ENCODE measurements at regions not wholly inside any gene's neighbourhood (a gene's known extent, or its start where the extent isn't known, plus 50 kb on each side); places are given as distances from the start of the nearest gene placed in this dataset.

DNA sequence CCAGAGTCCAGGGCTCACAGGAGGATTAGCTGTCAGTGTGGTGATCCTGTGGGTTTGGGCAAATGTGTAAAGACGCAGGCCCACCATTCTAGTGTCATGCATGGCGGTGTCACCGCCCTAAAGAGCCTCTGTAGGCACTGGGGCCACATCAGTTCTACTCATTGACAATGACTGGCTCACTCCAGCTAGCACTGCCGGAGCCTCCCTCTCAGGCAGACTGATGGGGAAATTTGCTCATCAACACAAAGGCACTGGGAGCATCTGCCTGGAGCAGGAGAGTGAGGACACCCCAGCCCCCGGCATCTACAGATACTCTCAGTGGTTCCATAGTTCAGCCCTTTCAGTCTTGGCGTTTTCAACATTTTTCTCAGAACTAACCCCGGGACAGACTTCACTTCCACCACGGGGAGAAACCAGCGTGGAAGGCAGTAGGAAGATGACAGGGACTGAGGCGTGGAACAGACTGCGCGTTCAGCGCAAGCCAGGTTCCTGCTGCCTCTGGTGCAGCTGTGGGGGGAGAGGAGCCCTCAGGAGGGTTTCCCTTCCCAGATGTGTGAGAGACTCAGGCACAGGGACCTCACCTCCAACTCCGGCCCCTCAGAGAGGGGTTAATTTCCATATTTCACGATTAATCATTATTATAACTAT lies 256.6 kb downstream of the RBFOX3 start:
- Histone ChIP-seq H3K27me3 (ENCODE audit: low read length) (no peaks in the 10 kb centered on the region), H3K9ac (ENCODE audit: low read length) (no peak overlapping the region), H3K4me3 (ENCODE audit: insufficient read depth, low read length, poor library complexity, severe bottlenecking) (no peak overlapping the region), H3K36me3 (ENCODE audit: low read length) (no peaks in the 10 kb centered on the region), H3K9me3 (ENCODE audit: insufficient read depth, low read length) (no peaks in the 10 kb centered on the region), H3F3A (ENCODE audit: insufficient read depth) (no peaks in the 10 kb centered on the region), H4K20me1 (ENCODE audit: low read depth, low read length) (no peaks in the 10 kb centered on the region), H2AFZ (ENCODE audit: low read depth, low read length, severe bottlenecking) (no peak overlapping the region), H3K4me2 (ENCODE audit: low read depth, low read length, poor library complexity, severe bottlenecking) (no peak overlapping the region), H3K9me2 (replicated peaks; ENCODE audit: insufficient read depth, low read length) (no peaks in the 10 kb centered on the region), H3K27ac (ENCODE audit: low read depth, low read length) (no peak overlapping the region), H3K79me2 (ENCODE audit: insufficient read depth, low read length) (no peaks in the 10 kb centered on the region)
- TF ChIP-seq, protein P1, sequence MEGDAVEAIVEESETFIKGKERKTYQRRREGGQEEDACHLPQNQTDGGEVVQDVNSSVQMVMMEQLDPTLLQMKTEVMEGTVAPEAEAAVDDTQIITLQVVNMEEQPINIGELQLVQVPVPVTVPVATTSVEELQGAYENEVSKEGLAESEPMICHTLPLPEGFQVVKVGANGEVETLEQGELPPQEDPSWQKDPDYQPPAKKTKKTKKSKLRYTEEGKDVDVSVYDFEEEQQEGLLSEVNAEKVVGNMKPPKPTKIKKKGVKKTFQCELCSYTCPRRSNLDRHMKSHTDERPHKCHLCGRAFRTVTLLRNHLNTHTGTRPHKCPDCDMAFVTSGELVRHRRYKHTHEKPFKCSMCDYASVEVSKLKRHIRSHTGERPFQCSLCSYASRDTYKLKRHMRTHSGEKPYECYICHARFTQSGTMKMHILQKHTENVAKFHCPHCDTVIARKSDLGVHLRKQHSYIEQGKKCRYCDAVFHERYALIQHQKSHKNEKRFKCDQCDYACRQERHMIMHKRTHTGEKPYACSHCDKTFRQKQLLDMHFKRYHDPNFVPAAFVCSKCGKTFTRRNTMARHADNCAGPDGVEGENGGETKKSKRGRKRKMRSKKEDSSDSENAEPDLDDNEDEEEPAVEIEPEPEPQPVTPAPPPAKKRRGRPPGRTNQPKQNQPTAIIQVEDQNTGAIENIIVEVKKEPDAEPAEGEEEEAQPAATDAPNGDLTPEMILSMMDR (IDR thresholded peaks at IDR 0.05; ENCODE audit: insufficient read depth, low read length, poor library complexity, severe bottlenecking): no peak
- TF ChIP-seq EZH2phosphoT487 (conservative IDR thresholded peaks at IDR 0.05; ENCODE audit: low read length): no peak

- no peak overlapping the region for H3K27ac ChIP-seq (ENCODE audit: low read depth, low read length)
- H3K9me2 ChIP-seq (replicated peaks; ENCODE audit: insufficient read depth, low read length): no peaks in the 10 kb centered on the region
- no peak overlapping the region for H3K4me2 ChIP-seq (ENCODE audit: low read depth, low read length, poor library complexity, severe bottlenecking)
- no peaks in the 10 kb centered on the region for H3K36me3 ChIP-seq (ENCODE audit: low read length)
- no peak overlapping the region for H3K9ac ChIP-seq (ENCODE audit: low read length)
- H2AFZ ChIP-seq (ENCODE audit: low read depth, low read length, severe bottlenecking): no peak overlapping the region
- no peaks in the 10 kb centered on the region for H3K79me2 ChIP-seq (ENCODE audit: insufficient read depth, low read length)
- no peaks in the 10 kb centered on the region for H4K20me1 ChIP-seq (ENCODE audit: low read depth, low read length)
- no peaks in the 10 kb centered on the region for H3K9me3 ChIP-seq (ENCODE audit: insufficient read depth, low read length)
- H3F3A ChIP-seq (ENCODE audit: insufficient read depth): no peaks in the 10 kb centered on the region
- no peaks in the 10 kb centered on the region for H3K27me3 ChIP-seq (ENCODE audit: low read length)
- H3K4me3 ChIP-seq (ENCODE audit: insufficient read depth, low read length, poor library complexity, severe bottlenecking): no peak overlapping the region
- TF ChIP-seq, protein P1 (IDR thresholded peaks at IDR 0.05; ENCODE audit: insufficient read depth, low read length, poor library complexity, severe bottlenecking): no peak
- TF ChIP-seq EZH2phosphoT487 (conservative IDR thresholded peaks at IDR 0.05; ENCODE audit: low read length): no peak
Measured at GRCh38 chr17:79353548-79353947, 257.3 kb downstream of the RBFOX3 start.

- no peaks in the 10 kb centered on the region for H4K20me1 ChIP-seq (ENCODE audit: low read depth, low read length)
- TF ChIP-seq EZH2phosphoT487 (conservative IDR thresholded peaks at IDR 0.05; ENCODE audit: low read length): no peak
- TF ChIP-seq, protein P1 (IDR thresholded peaks at IDR 0.05; ENCODE audit: insufficient read depth, low read length, poor library complexity, severe bottlenecking): no peak
- no peaks in the 10 kb centered on the region for H3K79me2 ChIP-seq (ENCODE audit: insufficient read depth, low read length)
- no peak overlapping the region for H2AFZ ChIP-seq (ENCODE audit: low read depth, low read length, severe bottlenecking)
- no peaks in the 10 kb centered on the region for H3K27me3 ChIP-seq (ENCODE audit: low read length)
- H3K9me3 ChIP-seq (ENCODE audit: insufficient read depth, low read length): no peaks in the 10 kb centered on the region
- H3F3A ChIP-seq (ENCODE audit: insufficient read depth): no peaks in the 10 kb centered on the region
- no peak overlapping the region for H3K9ac ChIP-seq (ENCODE audit: low read length)
- no peaks in the 10 kb centered on the region for H3K36me3 ChIP-seq (ENCODE audit: low read length)
- H3K4me2 ChIP-seq (ENCODE audit: low read depth, low read length, poor library complexity, severe bottlenecking): no peak overlapping the region
- H3K4me3 ChIP-seq (ENCODE audit: insufficient read depth, low read length, poor library complexity, severe bottlenecking): no peak overlapping the region
- no peak overlapping the region for H3K27ac ChIP-seq (ENCODE audit: low read depth, low read length)
- no peaks in the 10 kb centered on the region for H3K9me2 ChIP-seq (replicated peaks; ENCODE audit: insufficient read depth, low read length)
Measured at GRCh38 chr17:79353016-79353415, 257.8 kb downstream of the RBFOX3 start.

All from SU-DHL-6 (cell line).